ENCODE measurements at regions not wholly inside any gene's neighbourhood (a gene's known extent, or its start where the extent isn't known, plus 50 kb on each side); places are given as distances from the start of the nearest gene placed in this dataset.
A peak's percentile ranks its signal among the peaks of the same experiment; 100 is the strongest.

- ATAC-seq (no peak), DNase-seq (no peak)
- Mint-ChIP-seq H3K27ac (peak overlapping the region; percentile 67), H3K27me3 (no peaks in the 10 kb centered on the region), H3K9me3 (peaks cover 3% of the 10 kb centered on the region), H3K36me3 (ENCODE audit: low read depth) (peaks cover 2% of the 10 kb centered on the region), H3K4me1 (ENCODE audit: low read depth) (peaks cover 45% of the 10 kb centered on the region), H3K4me3 (peak overlapping the region; percentile 3)
- intact Hi-C loops (cut with micrococcal nuclease): no loop called here
- ChIA-PET CTCF (interaction anchor here (1.0 kb wide), 1 partner anchor 422 kb away, joined by 3 read pairs; no protein-coding TSS in a partner anchor), POLR2A (no interaction called here)
- no peak for TF ChIP-seq CTCF (IDR thresholded peaks at IDR 0.05)
These were observed 122.8 kb upstream of the MAP3K1 start for GRCh38 chr5:56692359-56693219.

GRCh38 chr5:56688402-56688801 is 126.9 kb upstream of the MAP3K1 start:
- Mint-ChIP-seq H3K4me1 (ENCODE audit: low read depth) (peaks cover 33% of the 10 kb centered on the region), H3K4me3 (no peak overlapping the region), H3K27ac (no peak overlapping the region), H3K36me3 (ENCODE audit: low read depth) (peaks cover 2% of the 10 kb centered on the region), H3K9me3 (no peaks in the 10 kb centered on the region), H3K27me3 (no peaks in the 10 kb centered on the region)
- TF ChIP-seq CTCF (IDR thresholded peaks at IDR 0.05): no peak
- POLR2A ChIA-PET: no interaction called here
- ATAC-seq (no peak), DNase-seq (no peak)
- intact Hi-C loops (cut with micrococcal nuclease): no loop called here
- CTCF ChIA-PET: no interaction called here

GRCh38 chr5:56686337-56687195 is 128.8 kb upstream of the MAP3K1 start:
- ChIA-PET POLR2A (interaction anchor here (0.6 kb wide), 1 partner anchor 10 kb away, joined by 3 read pairs; no protein-coding TSS in a partner anchor), CTCF (interaction anchor here (0.7 to 1.3 kb wide), 2 partner anchors 14 to 213 kb away, joined by 3 read pairs; no protein-coding TSS in a partner anchor)
- Mint-ChIP-seq H3K27me3 (no peaks in the 10 kb centered on the region), H3K9me3 (no peaks in the 10 kb centered on the region), H3K27ac (no peak overlapping the region), H3K36me3 (ENCODE audit: low read depth) (peaks cover 2% of the 10 kb centered on the region), H3K4me3 (no peak overlapping the region), H3K4me1 (ENCODE audit: low read depth) (peaks cover 22% of the 10 kb centered on the region)
- TF ChIP-seq CTCF (IDR thresholded peaks at IDR 0.05): no peak
- intact Hi-C loops (cut with micrococcal nuclease): no loop called here
- no peak for DNase-seq
- no peak for ATAC-seq

GRCh38 chr5:56685503-56686217 is 129.7 kb upstream of the MAP3K1 start:
- Mint-ChIP-seq H3K4me1 (ENCODE audit: low read depth) (peaks cover 20% of the 10 kb centered on the region), H3K9me3 (no peaks in the 10 kb centered on the region), H3K27ac (peak overlapping the region; percentile 19), H3K4me3 (no peak overlapping the region), H3K27me3 (no peaks in the 10 kb centered on the region), H3K36me3 (ENCODE audit: low read depth) (no peaks in the 10 kb centered on the region)
- no peak for DNase-seq
- ATAC-seq: no peak
- no peak for TF ChIP-seq CTCF (IDR thresholded peaks at IDR 0.05)
- ChIA-PET POLR2A (no interaction called here), CTCF (interaction anchor here (0.7 kb wide), 1 partner anchor 214 kb away, joined by 3 read pairs; no protein-coding TSS in a partner anchor)
- intact Hi-C loops (cut with micrococcal nuclease): no loop called here

Measured in activated CD8-positive, alpha-beta T cell treated with anti-CD3 and anti-CD28 coated beads for 36 hours (primary cell).